WERI-Rb-1 (cell line): ENCODE measurements at regions not wholly inside any gene's neighbourhood (a gene's known extent, or its start where the extent isn't known, plus 50 kb on each side); places are given as distances from the start of the nearest gene placed in this dataset.

ENCODE experiments used
- DNase-seq: peaks from one replicate; pipeline ENCODE4 v3.0.0-alpha.2; 2020
- H3K27ac ChIP-seq: fragments of 250-450 bp; sonication (Bioruptor Pico); 2 replicates; pipeline ENCODE4 v1.5.1; 2020; ENCODE audit warnings: mild to moderate bottlenecking, moderate library complexity
- H3K27me3 ChIP-seq: fragments of 250-450 bp; sonication (Bioruptor Pico); 2 replicates; pipeline ENCODE4 v1.5.1; 2021; ENCODE audit warnings: mild to moderate bottlenecking, low read depth, moderate library complexity; ENCODE audit not compliant: insufficient read depth, severe bottlenecking
- H3K36me3 ChIP-seq: fragments of 250-450 bp; sonication (Bioruptor Pico); 2 replicates; pipeline ENCODE4 v1.5.1; 2020; ENCODE audit warnings: mild to moderate bottlenecking, moderate library complexity
- H3K4me3 ChIP-seq: 2 replicates; pipeline ENCODE4 v1.5.1; 2011; ENCODE audit warnings: low read depth, mild to moderate bottlenecking, control low read depth, low read length
- H3K9me3 ChIP-seq: fragments of 250-450 bp; sonication (Bioruptor Pico); 2 replicates; pipeline ENCODE4 v1.5.1; 2021; ENCODE audit warnings: mild to moderate bottlenecking, moderate library complexity; ENCODE audit not compliant: severe bottlenecking
- TF ChIP-seq, protein P1 (sequence below): IDR thresholded peaks from 2 replicates; pipeline ENCODE4 v1.5.1; 2011; ENCODE audit warnings: low read depth, mild to moderate bottlenecking, control low read depth, inconsistent platforms, low read length

DNA sequence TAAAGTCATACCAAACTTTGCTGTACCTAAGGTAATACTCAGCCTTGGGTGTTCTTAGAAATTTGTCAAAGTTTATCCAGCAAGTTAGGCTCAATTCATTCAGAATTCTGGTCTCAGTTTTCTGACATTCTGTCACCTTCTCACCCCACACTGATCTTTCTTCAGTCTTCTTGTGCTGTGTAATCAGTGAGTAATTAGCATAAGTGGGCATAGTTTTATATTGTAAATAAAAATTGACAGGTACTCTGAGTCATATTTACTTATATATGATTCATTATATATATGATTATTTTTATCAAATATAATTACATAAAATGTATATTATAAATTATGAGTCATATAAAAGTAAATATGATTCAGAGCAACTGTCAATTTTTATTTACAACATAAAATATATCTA is 170.9 kb upstream of the MAGI2 start:
- Histone ChIP-seq H3K4me3 (no peak overlapping the region), H3K27me3 (no peaks in the 10 kb centered on the region), H3K9me3 (no peaks in the 10 kb centered on the region), H3K27ac (no peak overlapping the region), H3K36me3 (no peaks in the 10 kb centered on the region)
- no peak for DNase-seq
- TF ChIP-seq, protein P1, sequence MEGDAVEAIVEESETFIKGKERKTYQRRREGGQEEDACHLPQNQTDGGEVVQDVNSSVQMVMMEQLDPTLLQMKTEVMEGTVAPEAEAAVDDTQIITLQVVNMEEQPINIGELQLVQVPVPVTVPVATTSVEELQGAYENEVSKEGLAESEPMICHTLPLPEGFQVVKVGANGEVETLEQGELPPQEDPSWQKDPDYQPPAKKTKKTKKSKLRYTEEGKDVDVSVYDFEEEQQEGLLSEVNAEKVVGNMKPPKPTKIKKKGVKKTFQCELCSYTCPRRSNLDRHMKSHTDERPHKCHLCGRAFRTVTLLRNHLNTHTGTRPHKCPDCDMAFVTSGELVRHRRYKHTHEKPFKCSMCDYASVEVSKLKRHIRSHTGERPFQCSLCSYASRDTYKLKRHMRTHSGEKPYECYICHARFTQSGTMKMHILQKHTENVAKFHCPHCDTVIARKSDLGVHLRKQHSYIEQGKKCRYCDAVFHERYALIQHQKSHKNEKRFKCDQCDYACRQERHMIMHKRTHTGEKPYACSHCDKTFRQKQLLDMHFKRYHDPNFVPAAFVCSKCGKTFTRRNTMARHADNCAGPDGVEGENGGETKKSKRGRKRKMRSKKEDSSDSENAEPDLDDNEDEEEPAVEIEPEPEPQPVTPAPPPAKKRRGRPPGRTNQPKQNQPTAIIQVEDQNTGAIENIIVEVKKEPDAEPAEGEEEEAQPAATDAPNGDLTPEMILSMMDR = no peak

DNA sequence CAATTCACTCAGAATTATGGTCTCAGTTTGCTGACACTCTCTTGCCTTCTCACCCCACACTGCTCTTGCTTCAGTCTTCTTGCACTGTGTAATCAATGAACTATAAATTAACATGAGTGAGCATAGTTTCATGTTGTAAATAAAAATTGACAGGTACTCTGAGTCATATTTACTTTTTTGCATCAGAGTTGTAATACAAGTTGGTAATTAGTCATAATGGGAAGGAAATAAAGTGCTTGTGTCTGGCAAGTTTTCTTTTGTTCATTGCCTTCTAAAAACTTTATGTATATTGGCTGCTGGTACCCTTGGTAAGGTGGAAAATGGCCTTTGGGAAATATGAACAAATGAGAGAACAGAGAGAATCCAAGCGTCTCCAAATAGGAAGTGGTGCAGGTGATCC is 169.3 kb upstream of the MAGI2 start:
- Histone ChIP-seq H3K9me3 (no peaks in the 10 kb centered on the region), H3K27ac (no peak overlapping the region), H3K36me3 (no peaks in the 10 kb centered on the region), H3K4me3 (no peak overlapping the region), H3K27me3 (no peaks in the 10 kb centered on the region)
- no peak for DNase-seq
- TF ChIP-seq, protein P1 = no peak

DNA sequence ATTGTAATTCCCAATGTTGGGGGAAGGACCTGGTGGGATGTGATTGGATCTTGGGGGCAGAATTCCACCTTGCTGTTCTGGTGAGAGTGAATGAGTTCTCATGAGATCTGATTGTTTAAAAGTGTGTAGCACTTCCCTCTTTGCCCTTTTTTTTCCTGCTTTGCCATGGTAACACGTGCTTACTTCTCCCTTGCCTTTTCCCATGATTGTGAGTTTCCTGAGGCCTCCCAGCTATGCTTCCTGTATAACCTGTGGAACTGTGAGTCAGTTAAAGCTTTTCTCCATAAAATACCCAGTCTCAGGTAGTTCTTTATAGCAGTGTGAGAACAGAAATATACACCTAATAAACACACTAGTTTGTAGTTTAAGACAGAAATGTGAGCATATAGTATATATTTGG is 166.8 kb upstream of the MAGI2 start:
- no peaks in the 10 kb centered on the region for H3K36me3 ChIP-seq
- H3K27ac ChIP-seq = no peak overlapping the region
- H3K4me3 ChIP-seq = no peak overlapping the region
- TF ChIP-seq, protein P1 = no peak
- H3K27me3 ChIP-seq = no peaks in the 10 kb centered on the region
- DNase-seq = no peak
- no peaks in the 10 kb centered on the region for H3K9me3 ChIP-seq

DNA sequence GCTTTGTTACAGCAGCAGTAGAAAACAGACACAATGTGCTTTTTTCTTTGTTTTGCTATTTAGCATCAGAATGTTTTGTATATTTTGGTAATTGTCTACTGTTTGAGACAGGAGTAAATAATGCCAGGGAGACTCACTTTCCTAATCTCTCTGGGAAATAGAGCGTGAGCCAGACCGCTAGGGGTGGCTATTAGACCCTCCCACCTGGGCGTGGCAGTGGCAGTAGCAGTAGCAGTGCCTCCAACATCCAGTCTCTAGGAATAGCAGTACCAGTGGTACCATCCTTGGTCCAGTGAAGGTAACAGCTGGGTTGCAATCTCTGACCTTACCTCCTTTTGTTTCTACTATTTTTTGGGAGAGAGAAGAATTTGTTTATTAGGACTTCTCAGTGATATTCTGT is 165.7 kb upstream of the MAGI2 start:
- TF ChIP-seq, protein P1 = no peak
- Histone ChIP-seq H3K4me3 (no peak overlapping the region), H3K36me3 (no peaks in the 10 kb centered on the region), H3K27me3 (no peaks in the 10 kb centered on the region), H3K27ac (no peak overlapping the region), H3K9me3 (no peaks in the 10 kb centered on the region)
- no peak for DNase-seq

DNA sequence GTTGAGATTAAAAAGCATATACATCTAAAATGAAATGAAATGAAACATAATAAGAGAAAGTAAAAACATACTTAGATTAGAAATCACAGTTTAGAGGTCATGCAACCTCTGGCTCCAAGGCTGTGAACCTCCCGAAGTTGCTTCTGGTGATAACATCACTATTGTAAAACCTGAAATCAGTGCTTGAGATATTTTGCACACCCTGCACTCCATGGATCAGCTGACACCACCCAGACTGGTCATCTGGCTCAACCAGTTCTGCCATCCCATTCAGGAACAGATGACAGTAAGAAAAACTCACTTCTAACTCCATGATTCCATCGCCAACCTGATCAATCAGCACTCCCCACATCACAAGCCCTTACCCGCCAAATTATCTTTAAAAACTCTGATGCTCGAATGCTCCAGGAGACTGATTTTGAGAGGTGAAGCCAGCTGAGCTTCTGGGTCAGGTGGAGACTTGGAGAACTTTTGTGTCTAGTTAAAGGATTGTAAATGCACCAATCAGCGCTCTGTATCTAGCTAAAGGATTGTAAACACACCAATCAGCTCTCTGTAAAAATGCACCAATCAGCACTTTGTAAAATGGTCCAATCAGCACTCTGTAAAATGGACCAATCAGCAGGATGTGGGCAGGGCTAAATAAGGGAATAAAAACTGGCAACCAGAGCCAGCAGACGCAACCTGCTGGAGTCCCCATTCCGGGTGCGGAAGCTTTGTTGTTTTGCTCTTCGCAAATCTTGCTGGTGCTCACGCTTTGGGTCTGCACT is 162.6 kb upstream of the MAGI2 start:
- no peak for DNase-seq
- Histone ChIP-seq H3K27me3 (no peaks in the 10 kb centered on the region), H3K36me3 (no peaks in the 10 kb centered on the region), H3K27ac (no peak overlapping the region), H3K4me3 (no peak overlapping the region), H3K9me3 (no peaks in the 10 kb centered on the region)
- TF ChIP-seq, protein P1 = no peak

DNA sequence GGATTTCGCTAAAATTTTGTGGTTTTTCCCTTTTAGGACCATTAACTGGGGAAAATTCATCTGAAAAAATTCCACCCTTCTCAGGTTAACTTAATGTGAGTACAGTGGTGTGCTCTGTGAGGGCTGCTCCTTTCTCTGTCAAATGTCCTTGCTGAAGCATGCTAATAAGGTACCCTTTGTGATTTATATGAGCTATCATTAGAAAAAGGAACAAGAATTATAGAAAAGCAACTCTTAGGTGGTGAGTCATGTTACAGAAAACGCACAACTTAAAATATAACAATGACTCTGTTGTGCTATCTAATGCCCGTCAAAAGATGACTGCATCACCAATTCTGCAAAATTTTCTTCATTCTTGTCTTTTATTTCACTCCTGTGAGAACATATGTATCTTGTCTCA is 162.0 kb upstream of the MAGI2 start:
- no peak overlapping the region for H3K27ac ChIP-seq
- no peaks in the 10 kb centered on the region for H3K9me3 ChIP-seq
- no peak for DNase-seq
- no peak overlapping the region for H3K4me3 ChIP-seq
- no peaks in the 10 kb centered on the region for H3K36me3 ChIP-seq
- no peaks in the 10 kb centered on the region for H3K27me3 ChIP-seq
- TF ChIP-seq, protein P1 = no peak
